ENCODE measurements at regions not wholly inside any gene's neighbourhood (a gene's known extent, or its start where the extent isn't known, plus 50 kb on each side); places are given as distances from the start of the nearest gene placed in this dataset.
"Not testable (repeated sequence)": the region's sequence is repeated elsewhere in the genome, so short reads cannot be mapped to it uniquely, and the experiment has no call there.

DNA sequence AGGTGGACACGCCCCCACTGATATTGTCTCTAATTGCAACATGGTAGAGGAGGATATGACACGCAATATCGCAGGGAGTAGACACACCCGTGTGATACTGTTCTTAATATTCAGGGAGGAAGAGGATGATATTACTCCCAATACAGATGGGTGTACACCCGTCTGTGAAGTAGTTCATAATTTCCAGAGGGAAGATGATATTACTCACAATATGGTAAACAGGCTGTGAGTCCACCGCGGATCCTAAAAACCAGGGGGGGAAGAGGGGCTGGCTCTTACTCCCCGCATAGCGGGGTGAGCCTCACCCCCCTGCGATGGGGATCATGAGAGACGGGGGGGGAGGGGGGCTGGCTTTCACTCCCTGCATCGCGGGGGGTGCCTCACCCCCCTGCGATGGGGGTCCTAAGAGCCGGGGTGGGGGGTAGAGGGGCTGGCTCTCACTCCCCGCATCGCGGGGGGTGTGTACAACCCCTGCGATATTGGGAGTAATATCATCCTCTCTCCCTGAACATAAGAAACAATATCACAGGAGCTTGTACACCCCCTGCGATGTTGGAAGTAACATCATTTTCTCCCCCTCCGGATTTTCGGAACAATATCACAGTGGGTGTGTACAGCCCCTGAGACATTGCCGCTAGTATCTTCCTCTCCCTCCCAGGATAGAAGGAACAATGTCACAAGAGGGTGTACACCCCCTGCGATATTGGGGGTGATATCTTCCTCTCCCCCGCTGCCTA is 52.2 kb upstream of the FRG2C start:
- not testable (repeated sequence) for DNase-seq

Measured in CD4-positive, alpha-beta T cell treated with Interleukin-4 for 4 hours (primary cell).